GM04504 (cell line): ENCODE measurements at regions not wholly inside any gene's neighbourhood (a gene's known extent, or its start where the extent isn't known, plus 50 kb on each side); places are given as distances from the start of the nearest gene placed in this dataset.

Source experiments
- DNase-seq: peaks from one replicate; pipeline ENCODE4 v3.0.0-alpha.2; 2012; ENCODE audit warnings: low read depth

DNA sequence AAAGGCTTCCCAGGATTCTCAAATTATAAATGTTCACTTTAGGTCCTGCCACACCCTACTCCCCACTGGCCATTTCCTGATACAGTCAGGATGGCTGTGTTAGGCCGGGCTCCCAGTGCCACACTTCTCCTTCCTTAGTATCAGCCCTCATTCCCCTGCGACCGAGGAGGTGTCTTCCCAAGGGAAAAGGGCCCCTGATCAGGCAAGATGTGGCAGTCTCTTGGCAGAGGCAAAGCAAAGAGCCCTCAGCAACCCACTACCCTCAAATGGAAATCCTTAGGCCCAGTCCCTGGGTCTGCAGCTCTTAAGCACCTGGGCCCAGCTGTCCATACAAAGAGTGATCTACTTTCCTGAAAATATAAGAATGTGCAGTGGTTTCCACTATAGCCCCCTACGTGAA is 96.5 kb upstream of the VASH1 start:
- no peak for DNase-seq

DNA sequence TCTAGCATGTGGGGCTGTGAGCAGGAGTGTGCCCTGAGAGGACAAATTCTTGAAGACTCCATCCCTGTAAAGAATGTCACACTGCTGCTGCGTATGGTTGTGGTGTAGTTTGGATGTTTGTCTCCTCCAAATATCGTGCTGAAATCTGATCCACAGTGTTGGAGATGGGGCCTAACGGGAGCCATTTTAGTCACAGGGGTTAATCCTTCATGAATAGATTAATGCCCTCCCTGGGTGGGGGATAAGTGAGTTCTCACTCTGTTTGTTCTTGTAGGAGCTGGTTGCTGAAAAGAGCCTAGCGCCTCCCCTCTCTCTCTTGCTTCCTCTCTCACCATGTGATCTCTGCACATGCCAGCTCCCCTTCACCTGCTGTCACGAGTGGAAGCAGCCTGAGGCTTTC is 94.5 kb upstream of the VASH1 start:
- DNase-seq: no peak

DNA sequence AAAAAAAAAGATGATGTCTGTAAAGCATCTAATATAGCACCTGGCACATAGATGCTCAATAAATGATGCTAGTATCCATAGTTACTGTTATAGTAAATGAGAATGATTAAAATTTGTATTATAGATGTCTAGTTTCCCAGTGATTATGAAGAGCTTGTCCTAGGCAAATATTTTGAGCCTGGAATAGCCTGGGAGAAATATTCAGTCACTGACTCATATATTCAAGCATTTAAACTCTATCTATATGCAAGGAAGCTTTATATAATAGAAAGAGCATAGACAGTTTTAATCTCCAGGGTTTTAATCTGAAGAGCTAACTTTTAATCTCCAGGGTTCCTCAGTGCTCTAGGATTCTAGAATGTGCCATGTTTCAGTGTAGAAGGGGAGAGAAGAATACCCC is 91.5 kb upstream of the VASH1 start:
- no peak for DNase-seq

DNA sequence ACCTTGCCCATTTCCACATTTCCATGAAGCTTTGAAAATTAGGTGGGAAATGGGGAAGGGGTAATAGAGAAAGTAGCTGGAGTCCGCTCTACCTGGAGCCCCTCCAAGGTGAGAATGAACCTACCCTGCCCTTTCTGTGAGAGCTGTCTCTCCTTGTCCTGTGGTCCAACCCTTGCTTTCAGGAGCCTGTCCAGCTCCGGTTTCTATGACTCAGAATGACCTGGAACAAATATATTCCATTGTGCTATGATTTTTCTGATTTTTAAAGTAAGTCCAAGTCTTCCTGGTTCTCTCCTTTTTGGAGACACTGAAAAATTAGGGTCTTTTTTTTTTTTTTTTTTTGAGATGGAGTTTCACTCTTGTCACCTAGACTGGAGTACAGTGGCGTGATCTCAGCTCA is 89.1 kb upstream of the VASH1 start:
- no peak for DNase-seq

DNA sequence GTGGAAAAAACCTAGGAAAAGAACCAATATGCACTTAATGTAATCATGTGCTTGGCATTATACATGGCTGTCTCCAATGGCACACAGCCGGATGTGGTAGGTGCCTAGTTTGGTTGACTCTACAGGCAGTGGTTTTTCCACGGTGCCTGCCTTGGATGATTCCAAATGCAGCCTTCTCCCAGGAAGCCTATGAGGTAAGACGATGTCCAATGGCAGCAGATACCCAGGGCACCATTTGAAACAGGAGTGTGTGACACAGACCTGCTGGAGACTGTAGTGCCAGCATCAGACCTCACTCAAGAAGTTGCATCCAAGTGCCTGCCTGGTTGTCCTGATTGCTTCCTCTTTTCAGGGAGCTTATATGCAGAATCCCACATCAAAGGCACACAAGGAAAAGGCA is 88.0 kb upstream of the VASH1 start:
- DNase-seq: no peak

DNA sequence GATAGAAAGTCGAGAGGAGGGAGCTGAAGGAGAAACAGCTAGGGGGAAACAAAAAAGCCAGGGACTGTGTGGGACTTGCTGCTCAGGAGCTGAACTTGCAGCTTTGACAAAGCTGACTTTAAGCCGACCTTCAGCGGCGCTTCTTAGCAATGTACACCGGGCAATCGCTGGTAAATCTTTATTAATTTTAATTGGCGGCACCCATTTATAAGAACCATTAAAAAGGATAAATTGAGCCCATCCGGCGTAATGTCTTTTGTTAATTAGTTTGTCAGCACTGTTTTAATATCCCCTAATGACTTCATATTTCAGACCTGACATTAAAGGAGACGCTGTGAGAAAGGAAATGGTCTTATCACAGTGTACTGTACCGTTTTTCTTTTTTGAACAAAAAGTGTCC is 86.2 kb upstream of the VASH1 start:
- no peak for DNase-seq

DNA sequence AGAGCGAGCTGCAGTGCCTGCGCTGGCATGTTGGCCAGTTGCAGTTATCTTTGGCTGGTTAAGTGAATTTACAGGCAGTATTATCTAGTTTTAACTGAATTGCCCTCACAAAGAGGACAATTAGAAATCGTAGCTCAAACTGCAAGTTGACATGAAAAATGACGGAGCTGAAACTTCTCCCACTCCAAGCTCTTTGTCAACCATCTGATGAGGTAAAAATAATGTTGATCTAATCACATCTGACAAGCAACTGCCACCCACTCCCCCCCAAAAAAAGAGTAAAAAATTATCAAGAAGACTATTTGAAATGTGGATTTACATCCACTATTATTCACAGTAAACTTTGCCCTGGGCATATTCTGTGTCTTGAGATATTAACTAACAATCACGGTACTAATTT is 84.7 kb upstream of the VASH1 start:
- DNase-seq: no peak

DNA sequence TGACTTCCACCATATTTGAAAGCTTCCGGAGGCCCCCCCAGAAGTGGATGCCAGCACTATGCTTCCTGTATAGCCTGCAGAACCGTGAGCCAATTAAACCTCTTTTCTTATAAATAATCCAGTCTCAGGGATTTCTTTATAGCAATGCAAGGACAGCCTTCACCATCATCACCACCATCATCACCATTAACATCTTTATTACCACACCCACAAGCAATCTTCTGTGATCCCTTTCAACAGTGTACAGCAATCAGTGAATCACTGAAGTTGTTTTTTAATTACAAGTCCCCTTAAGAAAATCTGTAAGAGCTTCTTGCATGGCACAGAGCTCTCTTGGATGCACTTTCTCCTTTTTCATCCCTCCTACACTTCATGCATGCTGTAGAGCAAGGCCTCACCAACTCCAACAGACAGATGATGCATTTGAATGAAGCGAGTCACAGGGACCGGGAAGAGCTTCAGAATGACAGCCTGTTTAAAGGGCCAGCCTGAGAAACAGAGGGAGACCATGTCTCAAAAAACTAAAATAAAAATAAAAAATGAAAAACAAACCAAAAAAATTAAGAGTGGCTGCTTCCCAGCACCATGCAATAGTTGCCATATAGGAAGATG is 83.6 kb upstream of the VASH1 start:
- no peak for DNase-seq

DNA sequence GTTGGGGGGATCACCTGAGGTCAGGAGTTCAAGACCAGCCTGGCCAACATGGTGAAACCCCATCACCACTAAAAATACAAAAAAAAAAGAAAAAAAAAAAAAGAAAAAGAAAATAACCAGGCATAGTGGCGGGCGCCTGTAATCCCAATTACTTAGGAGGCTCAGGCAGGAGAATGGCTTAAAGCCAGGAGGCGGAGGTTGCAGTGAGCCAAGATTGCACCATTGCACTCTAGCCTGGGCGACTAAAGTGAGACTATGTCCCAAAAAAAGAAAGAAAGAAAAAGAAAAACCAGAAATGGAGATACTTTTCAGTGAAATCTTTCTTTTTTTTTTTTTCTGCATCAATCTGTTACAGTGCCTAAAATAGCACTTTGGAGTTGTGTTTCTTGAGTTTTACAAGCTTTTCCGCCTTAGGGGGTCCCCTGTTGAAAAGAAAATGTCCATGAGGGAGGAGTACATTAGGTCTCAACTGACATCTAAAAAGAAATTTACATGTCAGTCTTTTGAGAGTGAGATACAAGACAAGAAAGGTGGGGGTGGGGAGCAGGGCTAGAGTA is 82.9 kb upstream of the VASH1 start:
- no peak for DNase-seq

DNA sequence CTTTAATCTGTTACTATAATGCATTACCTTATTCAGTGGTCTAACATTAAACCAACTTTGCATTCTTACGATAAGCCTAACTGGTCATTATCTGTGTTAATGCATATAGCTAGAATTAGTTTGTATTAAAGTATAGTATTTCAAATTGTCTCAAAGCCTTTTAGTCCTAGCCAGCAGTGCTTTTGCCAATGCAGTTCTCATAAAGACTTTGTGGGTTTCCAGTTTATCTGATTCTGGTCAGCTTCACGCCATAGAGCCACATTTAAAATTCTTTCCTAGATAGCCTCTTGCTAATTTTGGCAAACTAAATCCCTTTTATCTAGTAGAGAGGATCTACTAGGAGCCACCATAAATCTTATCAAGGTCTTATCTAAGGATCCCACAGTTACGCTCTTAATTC is 78.9 kb upstream of the VASH1 start:
- DNase-seq: no peak

DNA sequence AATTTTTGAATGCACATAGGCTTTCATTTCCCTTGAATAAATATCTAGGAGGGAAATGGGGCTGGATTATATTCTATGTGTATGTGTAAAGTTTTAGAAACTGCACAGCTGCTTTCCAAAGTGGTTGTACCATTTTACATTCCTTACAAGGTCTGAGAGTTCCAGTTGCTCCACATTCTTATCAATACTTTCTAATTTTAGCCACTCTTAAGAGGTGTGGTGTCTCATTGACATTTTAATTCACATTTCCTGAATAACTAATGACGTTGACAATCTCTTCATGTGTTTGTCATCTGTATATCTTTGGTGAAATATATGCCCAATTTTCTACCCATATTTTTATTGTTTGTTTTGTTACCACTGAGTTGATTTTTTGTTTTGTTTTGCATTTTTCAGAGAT is 74.6 kb upstream of the VASH1 start:
- DNase-seq: no peak

DNA sequence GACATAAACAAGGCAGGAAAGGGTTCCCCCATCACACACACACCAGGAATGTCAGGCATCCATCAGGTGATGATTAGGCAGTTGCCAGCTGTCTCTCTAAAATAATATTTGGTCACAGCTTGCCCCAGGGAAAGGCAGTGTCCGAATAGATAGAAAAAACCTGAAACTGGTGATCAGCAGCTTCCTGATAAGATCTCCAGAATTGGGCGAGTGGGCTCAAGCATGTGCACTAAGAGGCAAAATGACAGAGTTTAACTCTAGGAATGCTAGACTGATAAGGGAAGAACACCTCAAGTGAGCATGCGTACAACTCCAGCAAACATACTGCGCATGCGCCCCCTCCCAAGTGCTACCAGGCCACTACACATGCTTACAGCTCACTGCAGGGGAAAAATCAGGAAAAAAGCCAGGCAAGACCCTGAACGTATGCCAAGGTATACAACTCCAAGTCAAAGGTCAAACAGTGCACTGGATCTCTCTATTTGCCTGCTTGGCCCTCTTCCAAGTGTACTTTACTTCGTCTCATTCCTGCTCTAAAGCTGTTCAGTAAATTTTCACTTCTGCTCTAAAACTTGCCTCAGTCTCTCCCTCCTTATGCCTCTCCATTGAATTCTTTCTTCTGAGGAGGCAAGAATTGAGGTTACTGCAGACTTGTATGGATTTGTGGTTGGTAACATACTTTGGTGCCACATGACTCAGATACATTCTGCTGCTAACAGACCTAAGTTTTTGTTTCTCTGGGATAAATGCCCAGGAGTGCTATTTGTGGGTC is 73.5 kb upstream of the VASH1 start:
- no peak for DNase-seq

DNA sequence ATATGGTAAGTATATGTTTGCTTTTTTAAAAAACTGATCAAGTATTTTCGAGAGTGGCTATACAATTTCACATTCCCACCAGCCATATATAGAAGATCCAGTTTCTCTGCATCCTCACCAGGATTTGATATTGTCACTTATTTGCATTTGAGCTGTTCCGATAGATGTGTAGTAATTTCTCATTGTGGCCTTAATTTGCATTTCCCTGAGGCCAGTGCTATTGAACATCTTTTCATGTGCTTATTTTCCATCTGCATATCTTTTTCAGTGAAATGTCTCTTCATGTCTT is 72.9 kb upstream of the VASH1 start:
- no peak for DNase-seq

DNA sequence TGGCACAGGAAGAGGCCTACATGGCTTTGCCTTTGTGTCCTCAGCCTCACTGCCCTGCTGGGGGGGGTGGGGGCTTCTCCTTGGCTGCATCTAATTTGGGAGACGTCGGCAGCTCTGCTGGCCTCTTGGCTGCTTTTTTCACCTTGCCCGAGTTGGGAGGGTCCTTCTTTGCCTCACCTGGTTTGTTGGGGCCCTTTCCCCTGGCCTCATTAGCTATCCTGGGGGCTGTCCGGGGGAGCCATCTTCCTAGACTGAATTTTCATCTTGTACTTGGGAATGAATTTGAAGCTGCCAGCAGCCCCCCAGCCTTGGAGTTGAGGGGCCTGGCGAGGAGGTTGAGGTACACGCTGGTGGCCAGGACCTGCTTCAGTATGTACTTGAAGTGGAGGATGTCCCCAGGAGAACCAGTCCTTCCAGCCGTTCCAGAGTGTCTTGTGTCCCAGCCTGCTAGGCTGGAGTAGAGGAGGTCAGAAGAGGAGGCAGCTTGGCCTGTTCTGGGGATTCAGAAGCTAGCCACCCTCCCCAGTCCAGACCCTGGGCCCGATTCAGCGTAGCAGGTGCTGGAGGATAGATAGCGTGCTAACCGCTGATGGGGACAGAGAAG is 70.7 kb upstream of the VASH1 start:
- no peak for DNase-seq

DNA sequence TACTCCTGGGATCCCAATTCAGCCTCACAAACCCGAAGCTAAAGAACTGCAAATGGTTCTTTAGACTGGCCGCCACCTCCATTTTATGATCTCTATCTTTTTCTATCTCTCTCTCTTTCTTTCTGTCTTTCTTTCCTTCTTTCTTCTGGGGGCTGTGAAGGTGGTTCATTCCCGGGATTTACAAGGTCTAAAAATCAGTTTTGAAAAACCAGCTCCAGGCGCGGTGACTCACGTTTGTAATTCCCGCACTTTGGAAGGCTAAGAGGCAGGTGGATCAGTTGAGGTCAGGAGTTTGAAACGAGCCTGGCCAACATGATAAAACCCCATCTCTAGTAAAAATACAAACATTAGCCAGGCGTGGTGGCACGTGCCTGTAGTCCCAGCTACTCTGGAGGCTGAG is 67.2 kb upstream of the VASH1 start:
- no peak for DNase-seq

DNA sequence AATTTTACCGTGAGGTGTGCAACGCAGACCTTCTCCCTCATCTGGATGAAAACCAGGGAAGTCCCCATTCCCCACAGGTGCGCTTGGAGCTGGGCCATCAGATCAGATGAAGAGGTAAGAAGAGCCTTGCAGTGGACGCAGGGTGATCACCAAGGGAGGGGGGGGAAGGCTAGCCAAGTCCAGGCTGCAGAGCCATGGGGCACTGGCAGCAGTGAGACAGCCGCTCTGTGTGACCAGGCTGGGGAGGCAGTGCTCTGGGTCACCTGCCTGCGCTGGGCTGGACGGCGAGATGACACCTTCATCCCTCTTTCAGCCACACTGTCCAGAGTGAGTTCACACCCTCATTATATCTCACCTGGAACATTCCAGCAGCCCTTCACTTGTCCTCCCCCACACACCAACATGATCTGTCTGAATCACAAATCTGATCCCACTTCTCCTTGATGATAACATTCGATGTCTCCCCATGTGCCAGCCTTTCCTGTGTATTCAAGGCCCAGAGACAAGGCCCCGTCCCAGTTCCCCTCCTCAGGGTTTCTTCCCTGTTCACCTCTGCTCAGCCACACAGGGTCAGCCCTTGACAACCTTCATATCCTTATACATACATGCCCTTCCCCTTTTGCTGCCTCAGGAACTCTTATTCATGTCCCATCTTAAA is 65.9 kb upstream of the VASH1 start:
- no peak for DNase-seq

DNA sequence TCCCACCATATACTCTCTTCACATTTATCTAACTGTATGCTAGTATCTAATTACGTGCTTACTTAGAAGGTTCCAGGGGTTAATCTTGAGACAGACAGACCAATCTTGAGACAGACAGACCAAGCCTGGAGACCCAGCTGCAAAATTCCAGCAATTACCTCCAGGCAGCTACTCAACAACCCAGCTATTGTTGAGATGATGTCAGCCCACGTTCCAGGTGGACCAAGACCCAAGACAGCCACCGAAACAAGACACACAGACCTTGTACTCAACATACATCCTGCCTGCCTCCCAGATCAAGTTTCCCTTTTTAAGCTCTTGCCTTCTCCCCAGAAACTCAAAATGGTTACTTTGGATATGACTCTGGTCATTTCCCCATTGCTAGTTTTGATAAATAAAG is 64.9 kb upstream of the VASH1 start:
- DNase-seq: no peak

DNA sequence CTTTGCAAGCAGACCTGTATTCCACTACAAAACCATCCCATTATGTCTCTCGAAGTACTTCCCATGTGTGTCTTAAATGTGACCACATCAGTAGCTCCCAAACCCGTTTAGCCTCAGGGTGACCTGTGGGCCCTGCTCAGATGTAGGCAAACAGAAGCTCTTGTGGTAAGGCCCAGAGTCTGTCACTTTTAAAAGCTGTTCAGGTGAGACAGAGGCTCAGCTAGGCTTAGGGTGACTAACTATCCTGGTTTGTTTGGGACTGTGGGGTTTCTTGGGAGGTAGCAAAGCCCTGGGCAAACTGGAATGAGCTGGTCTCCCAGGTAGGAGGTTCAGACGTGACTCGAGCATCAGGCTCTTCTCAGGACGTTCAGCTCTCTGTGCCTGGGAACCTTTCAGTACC is 64.5 kb upstream of the VASH1 start:
- DNase-seq: no peak

DNA sequence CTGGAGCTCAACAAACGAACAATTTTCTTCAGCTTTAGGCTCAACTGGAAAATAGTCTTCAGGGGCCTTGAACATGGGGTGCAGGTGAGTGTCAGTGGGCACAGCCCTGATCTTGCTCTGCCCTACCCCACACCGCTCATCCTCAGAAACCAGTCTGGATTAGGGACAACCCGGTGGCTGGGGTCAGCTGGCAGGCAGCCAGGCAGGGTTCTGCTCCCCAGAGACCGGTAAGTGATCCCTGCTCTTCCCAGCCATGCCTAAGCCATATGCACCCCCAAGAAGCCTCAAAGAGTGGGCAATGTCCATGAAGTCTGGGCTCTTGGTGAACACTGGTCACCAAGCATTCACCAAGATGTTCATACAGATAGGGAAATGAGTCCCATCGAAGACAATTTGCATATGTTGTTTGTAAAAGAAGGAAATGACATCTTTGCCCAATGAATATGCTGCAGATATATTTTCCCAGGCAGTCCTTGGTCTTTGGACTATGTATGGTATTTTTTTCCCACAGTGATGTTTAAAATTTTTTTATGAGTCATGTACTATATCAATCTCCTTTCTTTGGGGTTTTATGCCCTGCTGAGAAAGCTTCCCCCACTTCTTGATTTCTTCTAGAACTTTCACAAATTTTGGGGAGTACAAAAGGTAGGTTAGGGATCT is 63.9 kb upstream of the VASH1 start:
- DNase-seq: no peak

DNA sequence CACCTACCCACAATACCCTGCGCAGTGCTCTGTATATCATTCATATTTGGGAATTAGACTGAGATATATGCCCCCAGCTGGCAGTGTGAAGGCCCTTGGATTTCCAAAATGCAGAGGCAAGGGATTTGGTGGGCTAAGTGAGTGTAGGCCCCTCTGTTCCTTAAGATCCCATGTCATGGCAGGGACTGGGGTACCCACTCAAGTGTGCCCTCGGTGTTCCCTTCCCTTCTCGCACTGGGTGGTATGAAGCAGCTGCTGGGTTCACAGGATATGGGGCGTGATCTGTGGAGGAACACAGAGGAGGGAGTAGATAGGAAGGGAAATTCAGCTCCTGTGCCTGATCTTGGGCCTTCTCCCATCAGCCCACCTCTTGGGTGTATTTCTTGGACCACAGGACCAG is 63.1 kb upstream of the VASH1 start:
- no peak for DNase-seq

DNA sequence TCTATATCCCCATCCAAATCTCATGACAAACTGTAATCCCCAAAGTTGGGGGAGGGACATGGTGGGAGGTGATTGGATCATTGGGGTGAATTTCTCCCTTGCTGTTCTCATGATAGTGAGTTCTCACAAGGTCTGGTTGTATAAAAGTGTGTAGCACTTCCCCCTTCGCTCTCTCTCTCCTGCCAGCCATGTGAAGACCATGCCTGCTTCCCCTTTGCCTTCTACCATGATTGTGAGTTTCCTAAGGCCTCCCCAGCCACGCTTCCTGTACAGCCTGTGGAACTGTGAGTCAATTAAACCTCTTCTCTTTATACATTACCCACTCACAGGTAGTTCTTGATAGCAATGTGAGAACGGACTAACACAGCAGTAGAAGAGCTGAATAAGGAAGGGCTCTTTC is 62.6 kb upstream of the VASH1 start:
- DNase-seq: no peak

DNA sequence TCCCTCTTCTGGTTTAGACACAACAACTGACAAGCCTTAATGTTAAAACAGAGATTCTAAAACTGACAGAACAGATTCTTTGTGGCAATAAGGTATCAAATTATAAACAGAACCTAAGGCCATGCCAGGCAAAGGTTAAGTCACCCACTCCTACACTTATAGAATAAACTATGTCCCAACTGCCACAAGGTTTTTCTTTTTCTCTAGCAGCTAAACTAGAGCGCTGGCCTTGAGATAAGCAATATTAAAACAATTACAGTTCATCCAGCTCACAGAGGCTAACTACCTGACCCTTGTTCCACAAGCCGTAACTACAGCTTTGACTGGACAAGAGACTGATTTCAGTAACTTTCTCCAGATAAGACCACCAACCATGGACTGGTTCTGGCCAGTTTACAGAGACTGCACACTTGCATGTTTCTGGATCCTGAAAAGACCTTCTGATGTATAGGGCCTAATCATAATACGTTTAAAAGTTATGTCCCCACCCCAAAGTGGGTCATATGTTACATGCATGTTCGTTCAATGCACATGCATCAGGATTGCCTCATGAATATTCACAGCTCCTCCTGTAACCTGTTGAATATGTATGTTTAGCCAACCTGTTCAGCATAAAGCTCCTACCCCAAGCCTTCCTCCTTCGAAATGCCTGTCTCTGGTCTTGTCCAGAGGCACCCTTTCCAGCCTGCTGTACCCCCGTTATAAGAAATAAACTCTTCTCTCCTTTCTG is 61.9 kb upstream of the VASH1 start:
- no peak for DNase-seq
